ENCODE measurements at regions not wholly inside any gene's neighbourhood (a gene's known extent, or its start where the extent isn't known, plus 50 kb on each side); places are given as distances from the start of the nearest gene placed in this dataset.
"Not testable (repeated sequence)": the region's sequence is repeated elsewhere in the genome, so short reads cannot be mapped to it uniquely, and the experiment has no call there.

DNA sequence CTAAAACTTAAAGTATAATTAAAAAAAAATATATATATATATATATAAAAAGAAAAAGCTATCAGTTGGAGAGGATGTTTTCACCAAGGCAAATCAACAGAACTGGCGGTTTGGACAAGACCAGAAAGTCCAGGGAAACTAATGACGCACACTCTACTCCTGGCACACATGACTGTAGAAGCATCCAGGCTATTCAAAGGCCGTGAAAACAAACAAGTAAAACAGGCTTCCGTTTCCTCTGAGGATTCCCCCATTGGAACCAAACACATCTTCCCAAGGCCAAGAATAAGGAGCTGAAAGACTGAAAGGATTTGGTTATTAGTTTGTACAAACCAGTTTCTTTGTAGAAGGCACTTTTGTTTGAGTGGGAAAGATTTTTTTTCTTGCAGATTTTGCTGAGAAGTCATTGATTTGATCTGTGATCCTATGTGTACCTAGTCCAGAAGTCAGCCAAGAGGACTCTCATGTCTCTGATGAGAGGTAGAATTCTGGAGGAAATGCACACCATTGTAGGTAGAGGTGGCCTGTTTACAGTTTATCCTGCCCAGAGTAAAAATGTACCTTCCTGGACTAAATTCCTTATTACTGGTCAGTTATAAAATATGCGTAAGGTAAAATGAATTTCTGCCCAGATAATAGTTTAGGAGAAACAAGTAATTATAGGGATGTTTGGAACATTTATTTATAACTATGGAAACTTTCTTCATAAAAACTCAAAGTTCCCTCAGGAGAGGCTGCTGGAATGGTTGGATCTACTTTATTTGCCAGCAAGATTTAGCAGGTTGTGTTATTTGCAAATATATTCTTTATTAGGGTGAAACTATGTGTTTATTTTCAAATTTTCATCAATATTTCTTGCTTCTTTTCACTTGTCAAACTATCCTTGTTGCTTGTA, 66.5 kb downstream of the DMP1 start:
- peak; percentile 6 for DNase-seq

DNA sequence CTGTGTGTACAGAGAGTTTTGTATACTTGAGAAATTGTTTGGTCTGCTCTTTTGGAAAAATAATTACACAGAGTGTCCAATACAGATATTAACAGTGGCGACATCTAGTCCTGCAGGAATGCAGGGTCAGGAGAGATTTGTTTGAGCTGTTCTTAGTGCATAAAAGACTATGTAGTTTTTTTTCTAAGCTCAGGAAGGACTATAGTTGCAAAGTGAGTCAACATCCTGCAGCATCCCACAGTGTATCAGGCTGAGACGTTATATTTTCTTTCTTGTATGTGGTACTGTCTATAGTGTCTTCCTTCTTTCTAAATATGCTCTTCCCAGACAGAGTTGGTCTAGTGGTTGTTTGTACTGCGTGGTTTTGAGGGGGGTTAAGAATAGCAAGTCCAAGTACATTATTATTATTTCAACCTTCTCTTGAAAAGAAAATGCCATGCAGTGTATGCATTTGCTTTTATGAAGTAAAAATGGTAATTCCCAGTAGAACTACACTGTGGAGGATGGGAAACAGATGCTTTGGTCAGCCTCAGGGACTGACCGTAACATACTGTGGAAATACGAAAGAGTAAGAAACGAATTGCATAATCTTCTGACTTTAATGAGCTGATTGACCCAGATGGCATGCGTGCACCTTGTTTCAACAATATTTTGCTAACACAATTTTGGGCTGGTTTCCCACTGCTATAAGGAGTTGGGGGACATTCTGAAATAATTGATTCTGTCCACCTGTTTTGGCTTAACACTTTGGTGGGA, 67.4 kb downstream of the DMP1 start:
- peak; percentile 2 for DNase-seq

DNA sequence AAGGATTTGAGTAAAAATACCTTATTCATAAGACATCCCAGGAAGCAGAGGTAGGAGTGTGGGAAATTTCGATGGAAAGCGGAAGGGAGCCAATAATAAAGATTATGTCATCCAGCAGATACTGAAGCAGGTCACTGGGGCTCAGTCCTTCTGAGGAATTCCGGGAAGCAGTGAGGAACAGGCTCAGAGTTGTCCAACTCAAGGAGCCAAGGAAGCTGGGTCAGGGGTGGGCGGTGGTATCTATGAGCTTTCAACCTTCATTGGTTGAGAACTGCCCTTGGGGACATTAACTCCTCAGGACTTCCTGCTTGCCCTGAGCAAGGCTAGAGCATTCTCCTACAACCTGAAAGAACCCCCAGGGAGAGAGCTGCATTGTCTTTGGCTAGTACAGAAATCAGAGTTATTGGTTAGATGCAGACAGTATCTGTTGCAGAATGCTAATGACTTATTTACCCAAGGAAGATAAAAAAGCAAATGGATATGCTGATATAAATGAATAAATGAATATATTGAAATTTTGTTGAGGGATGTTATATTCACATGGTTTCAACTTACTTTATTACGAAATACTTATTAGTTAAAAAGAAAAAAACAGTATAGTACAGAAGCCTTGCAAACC, 68.2 kb downstream of the DMP1 start:
- no peak for DNase-seq

DNA sequence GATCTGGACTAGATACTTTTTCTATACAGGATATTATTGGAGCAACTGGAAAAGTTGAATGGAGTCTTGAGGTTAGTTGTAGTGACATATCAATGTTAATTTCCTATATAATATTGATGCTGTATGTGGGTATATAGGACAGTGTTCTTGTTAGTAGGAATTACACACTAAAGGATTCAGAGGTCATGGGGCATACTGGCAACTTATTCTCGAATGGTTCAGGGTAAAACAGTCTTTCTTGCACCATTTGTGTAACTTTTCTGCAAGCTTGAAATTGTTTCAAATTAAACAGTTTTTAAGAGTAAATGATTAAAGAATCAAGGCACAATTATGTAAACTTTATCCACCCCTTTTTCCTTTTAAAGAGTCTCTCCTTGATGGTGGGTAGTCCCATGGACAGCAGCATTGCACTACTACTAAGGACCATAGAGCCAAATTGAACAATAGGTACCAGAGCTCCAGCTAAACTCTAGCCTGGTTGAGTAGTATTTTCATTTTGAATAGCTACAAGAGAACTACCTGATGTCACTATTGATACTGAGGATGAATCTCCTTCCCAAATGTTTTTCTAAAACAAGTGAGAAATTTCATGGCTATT, 70.1 kb downstream of the DMP1 start:
- no peak for DNase-seq

DNA sequence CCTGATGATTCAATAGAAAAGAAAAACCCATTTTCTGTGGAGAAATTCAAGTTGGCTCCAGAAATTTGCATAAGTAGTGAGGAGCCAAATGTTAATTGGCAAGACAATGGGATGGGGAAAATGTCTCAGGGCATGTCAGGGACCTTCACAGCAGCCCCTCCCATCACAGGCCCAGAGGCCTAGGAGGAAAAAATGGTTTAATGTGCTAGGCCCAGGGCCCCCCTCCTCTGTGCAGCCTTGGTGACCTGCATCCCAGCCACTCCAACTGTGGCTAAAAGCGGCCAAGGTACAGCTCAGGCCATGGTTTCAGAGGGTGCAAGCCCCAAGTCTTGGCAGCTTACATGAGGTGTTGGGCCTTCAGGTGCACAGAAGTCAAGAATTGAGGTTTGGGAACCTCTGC, 74.1 kb upstream of the IBSP start:
- not testable (repeated sequence) for DNase-seq

DNA sequence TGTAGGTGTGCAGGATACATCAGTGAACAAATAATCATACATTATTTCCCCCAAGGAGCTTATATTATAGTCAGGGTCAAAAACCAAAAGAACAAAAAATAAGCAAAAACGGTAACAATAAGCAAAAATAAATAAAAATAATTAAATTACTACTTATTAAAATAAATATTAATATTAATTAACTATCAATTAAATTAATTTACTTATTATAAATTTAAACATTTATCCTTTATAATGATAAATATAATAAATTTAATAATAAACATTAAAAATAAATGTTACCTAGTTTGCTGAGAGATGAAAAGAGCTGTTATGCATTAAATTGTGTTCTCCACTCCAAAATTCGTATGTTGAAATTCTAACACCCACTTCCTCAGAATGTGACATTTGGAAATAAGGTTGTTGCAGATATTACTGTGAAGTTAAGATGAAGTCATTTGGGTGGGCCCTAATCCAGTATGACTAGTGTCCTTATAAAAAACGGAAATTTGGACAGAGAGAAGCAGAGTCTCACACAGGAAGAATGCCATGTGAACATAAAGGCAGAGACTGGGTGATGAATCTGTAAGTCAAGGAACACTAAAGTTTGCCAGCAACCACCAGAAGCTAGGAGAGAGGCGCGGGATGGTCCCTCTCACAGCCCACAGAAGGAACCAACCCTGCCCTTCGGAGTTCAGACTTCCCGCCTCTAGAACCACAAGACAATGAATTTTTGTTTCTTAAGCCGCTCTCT, 67.2 kb upstream of the IBSP start:
- peak; percentile 17 for DNase-seq

DNA sequence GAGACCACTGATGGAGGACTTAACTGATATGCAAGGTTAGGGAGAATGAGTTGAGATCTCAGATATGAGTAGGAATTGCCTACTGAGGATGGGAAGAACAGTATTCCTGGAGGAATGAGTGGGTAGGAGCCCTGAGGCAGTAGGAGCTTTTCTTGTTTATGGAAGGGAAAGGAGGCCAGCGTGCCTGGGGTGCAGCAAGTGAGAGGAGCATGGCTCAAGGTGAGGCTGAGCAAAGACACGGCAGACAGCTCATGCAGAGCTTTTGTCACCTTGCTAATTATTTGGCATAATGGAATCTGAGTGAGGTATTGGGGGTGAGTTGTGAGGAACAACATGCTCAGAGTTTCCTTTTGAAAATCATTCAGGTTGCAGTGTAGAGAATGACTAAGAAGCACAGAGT, 65.3 kb upstream of the IBSP start:
- DNase-seq: no peak

DNA sequence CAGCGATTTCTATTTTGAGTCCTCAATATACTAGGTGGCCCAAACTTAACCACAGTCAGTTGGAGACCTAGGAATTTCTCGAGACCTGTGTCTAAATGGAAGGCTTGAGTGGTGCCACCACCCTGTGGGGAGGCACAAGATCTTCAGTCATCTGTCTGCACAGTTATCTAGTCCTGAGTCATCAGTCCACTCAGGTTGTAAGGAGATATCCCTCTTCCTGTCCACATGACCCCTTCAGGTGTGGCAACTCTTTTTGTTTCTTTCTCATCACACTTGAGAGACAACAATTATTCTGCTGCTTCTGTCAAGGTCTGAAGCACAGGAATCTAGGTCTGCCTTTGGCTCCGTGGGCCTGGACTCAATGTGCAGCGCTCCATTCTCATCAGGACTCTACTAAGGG, 64.4 kb upstream of the IBSP start:
- DNase-seq: no peak

DNA sequence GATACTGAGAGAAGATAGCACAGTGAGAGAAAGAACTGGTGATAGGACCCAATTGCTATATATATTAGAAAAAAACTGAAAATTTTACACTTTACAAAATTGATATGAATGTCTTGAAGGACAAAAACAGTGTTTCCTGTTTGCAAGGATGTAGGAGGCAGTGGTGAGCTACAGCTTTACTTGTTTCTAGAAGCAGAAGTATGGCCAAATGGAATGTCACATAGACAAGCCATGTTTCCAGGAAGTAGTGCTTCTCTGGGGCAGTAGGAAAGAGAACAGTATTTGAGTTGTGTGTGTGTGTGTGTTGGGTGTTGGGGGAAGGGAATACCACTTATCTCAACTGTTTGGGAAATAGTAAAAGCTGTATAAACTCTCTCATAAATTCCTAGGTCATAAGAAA, 60.9 kb upstream of the IBSP start:
- DNase-seq: no peak

DNA sequence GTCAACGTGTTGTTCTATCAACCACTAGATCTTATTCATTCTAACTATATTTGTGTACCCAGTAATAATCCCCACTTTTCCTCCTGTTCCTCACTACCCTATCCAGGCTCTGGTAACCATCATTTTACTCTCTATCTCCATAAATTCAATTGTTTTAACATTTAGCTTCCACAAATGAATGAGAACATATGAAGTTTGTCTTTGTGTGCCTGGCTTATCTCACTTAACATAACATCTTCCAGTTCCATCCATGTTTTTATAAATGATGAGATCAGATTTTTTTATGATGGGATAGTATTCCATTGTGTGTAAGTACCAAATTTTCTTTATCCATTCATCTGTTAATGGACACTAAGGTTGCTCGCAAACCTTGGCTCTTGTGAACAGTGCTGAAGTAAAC, 59.9 kb upstream of the IBSP start:
- DNase-seq: no peak

DNA sequence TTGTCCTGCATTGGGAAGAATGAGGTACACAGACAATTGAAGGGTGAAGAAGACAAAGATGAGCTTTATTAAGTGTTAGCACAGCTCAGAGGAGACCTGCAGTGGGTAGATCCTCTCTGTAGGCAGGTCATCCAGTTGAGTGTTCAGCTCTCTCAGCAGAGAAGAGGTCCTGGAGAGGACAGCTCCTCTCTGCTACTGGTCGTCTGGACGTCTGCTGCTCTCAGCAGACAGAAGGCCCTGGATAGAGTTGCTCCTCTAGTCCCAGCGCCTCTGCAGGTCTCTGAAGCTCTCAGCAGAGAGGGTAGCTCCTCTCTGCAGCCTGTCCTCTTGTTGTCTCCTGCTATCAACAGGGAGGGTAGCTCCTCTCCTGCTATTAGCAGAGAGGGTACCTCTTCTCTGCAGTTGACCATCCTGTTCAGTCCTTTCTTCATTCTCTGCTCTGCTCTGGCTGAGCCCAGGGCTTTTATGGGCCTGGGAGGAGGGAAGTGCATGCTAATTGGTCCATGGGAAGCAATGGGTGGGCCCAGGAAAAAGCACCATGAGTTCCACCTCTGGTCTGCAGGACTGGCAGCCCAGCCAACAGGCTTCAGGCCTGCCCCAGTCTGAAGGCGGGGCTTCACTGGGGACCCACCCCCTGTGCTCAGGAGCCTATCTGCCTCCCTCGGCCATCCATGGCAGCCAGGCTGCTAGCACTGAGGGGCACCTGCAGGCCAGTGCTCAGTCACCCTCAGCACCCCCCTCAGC, 54.1 kb upstream of the IBSP start:
- DNase-seq: no peak

DNA sequence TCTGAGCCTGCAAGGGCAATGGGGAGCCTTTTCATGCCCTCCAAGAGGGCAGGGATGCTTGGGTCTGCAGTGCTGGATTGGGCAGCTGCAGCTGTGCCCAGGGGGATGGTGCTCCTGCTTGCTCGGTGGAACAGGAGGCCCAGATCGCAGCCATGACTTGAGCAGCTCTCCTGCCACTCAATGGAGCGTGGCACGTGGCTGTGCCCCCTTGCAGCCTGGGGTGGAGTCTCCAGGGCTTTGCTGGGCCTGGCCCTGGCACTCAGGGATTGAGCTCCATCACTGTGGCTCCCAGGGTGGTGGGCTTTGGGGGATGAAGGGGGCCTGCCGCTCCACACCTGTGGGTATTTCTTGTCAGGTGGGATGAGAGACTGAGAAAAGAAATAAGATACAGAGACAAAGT, 53.4 kb upstream of the IBSP start:
- no peak for DNase-seq

Measured in fibroblast of skin of right biceps (primary cell).